ENCODE measurements at regions not wholly inside any gene's neighbourhood (a gene's known extent, or its start where the extent isn't known, plus 50 kb on each side); places are given as distances from the start of the nearest gene placed in this dataset.

DNA sequence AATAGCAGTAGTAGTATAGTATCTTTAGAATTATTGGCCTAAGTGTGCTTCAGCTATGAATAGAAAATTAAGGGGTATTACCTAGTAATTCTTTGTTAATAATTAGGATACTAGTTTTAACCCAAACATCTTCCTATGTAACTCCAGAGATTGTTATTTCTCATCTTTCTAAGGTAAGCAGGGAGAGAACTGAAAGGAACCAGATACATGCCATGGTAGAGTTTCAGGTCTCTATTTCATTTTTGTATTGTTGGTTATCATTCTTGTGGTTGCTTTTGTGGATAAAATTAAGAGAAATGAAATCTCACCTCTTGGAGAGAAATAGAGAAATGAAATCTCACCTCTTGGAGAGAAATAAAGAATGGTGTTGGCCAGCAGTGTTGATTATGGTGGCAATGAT is 597.1 kb upstream of the CT83 start:
- intact Hi-C loops (cut with micrococcal nuclease) = no loop called here
- no TSS peak for BruUV-seq (replicated peaks)
- DNase-seq (ENCODE audit: unreplicated experiment) = no peak
- no peaks in the 10 kb centered on the region for H3K36me3 Mint-ChIP-seq (ENCODE audit: insufficient read depth, unreplicated experiment)
- no peaks in the 10 kb centered on the region for H3K9me3 Mint-ChIP-seq (ENCODE audit: unreplicated experiment)
- no peaks in the 10 kb centered on the region for H3K27me3 Mint-ChIP-seq (ENCODE audit: insufficient read depth, unreplicated experiment)
- no peak for TF ChIP-seq CTCF (IDR thresholded peaks at IDR 0.05; ENCODE audit: unreplicated experiment)
- no peak overlapping the region for H3K4me3 Mint-ChIP-seq (ENCODE audit: unreplicated experiment)
- POLR2A ChIA-PET = no interaction called here
- no peak overlapping the region for H3K27ac Mint-ChIP-seq (ENCODE audit: low read depth, unreplicated experiment)
- CTCF ChIA-PET = no interaction called here
- no peaks in the 10 kb centered on the region for H3K4me1 Mint-ChIP-seq (ENCODE audit: insufficient read depth, unreplicated experiment)

GRCh38 chrX:117053260-117053659 is 590.5 kb upstream of the CT83 start:
- CTCF ChIA-PET = no interaction called here
- no peak for DNase-seq (ENCODE audit: unreplicated experiment)
- intact Hi-C loops (cut with micrococcal nuclease) = no loop called here
- no peak for TF ChIP-seq CTCF (IDR thresholded peaks at IDR 0.05; ENCODE audit: unreplicated experiment)
- no TSS peak for BruUV-seq (replicated peaks)
- Mint-ChIP-seq H3K9me3 (ENCODE audit: unreplicated experiment) (peaks cover 6% of the 10 kb centered on the region), H3K4me3 (ENCODE audit: unreplicated experiment) (no peak overlapping the region), H3K27me3 (ENCODE audit: insufficient read depth, unreplicated experiment) (no peaks in the 10 kb centered on the region), H3K36me3 (ENCODE audit: insufficient read depth, unreplicated experiment) (no peaks in the 10 kb centered on the region), H3K27ac (ENCODE audit: low read depth, unreplicated experiment) (no peak overlapping the region), H3K4me1 (ENCODE audit: insufficient read depth, unreplicated experiment) (no peaks in the 10 kb centered on the region)
- POLR2A ChIA-PET = no interaction called here

DNA sequence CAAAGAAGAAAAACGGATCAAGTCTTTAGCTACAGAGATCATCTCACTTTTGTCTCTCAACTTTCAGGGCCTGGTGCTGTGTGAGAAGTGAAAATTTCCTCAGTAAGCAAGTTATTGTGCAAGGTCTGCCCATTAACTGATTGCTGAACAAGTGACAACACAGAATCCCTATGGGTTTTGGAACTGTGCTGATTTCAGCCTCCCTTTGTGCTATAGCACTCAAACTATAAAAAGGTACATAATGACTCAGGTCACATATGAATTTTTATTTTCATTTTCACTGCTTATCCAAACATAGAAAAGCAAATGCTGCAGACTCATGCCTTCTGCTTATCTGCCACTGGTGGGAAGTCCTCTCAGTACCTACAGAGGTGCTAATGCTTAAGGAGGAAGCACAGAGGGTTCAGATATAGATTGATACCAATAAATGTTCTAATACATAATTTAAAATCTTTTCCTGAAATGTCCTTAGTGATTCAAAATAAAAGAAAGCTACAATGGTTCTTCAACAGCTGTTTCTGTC is 576.2 kb upstream of the CT83 start:
- POLR2A ChIA-PET = no interaction called here
- intact Hi-C loops (cut with micrococcal nuclease) = no loop called here
- no peak for DNase-seq (ENCODE audit: unreplicated experiment)
- Mint-ChIP-seq H3K9me3 (ENCODE audit: unreplicated experiment) (peaks cover 7% of the 10 kb centered on the region), H3K4me1 (ENCODE audit: insufficient read depth, unreplicated experiment) (no peaks in the 10 kb centered on the region), H3K36me3 (ENCODE audit: insufficient read depth, unreplicated experiment) (no peaks in the 10 kb centered on the region), H3K27ac (ENCODE audit: low read depth, unreplicated experiment) (no peak overlapping the region), H3K4me3 (ENCODE audit: unreplicated experiment) (no peak overlapping the region), H3K27me3 (ENCODE audit: insufficient read depth, unreplicated experiment) (no peaks in the 10 kb centered on the region)
- BruUV-seq (replicated peaks) = no TSS peak
- CTCF ChIA-PET = no interaction called here
- TF ChIP-seq CTCF (IDR thresholded peaks at IDR 0.05; ENCODE audit: unreplicated experiment) = no peak

DNA sequence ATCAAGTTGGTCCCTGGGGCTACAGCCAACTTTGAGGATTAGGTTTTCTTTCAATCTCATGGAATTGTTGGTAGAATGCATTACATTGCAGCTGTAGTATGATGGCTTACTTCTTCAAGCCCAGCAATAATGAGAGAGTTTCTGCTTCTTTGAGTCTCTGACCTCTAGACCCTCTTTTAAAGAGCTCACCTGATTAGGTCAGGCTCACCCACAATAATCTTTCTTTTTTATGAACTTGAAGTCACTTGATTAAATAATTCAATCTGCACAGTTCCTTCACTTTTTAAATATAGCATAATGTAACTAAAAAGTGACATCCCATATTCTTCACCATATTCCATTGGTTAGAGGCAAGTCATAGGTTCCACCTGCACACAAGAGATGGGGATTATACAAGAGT is 547.5 kb upstream of the CT83 start:
- DNase-seq (ENCODE audit: unreplicated experiment) = no peak
- Mint-ChIP-seq H3K9me3 (ENCODE audit: unreplicated experiment) (no peaks in the 10 kb centered on the region), H3K4me3 (ENCODE audit: unreplicated experiment) (no peak overlapping the region), H3K27me3 (ENCODE audit: insufficient read depth, unreplicated experiment) (no peaks in the 10 kb centered on the region), H3K36me3 (ENCODE audit: insufficient read depth, unreplicated experiment) (no peaks in the 10 kb centered on the region), H3K4me1 (ENCODE audit: insufficient read depth, unreplicated experiment) (no peaks in the 10 kb centered on the region), H3K27ac (ENCODE audit: low read depth, unreplicated experiment) (no peak overlapping the region)
- ChIA-PET POLR2A (no interaction called here), CTCF (interaction anchor here (0.8 kb wide), 1 partner anchor 25 kb away, joined by 4 read pairs; no protein-coding TSS in a partner anchor)
- no peak for TF ChIP-seq CTCF (IDR thresholded peaks at IDR 0.05; ENCODE audit: unreplicated experiment)
- BruUV-seq (replicated peaks) = no TSS peak
- intact Hi-C loops (cut with micrococcal nuclease) = no loop called here
